Lung microvascular endothelial cell (primary cell): ENCODE measurements at regions not wholly inside any gene's neighbourhood (a gene's known extent, or its start where the extent isn't known, plus 50 kb on each side); places are given as distances from the start of the nearest gene placed in this dataset.
A peak's percentile ranks its signal among the peaks of the same experiment; 100 is the strongest.

Experiments used
- DNase-seq, 2 donors: peaks; one replicate each; pipeline versions ENCODE4 v3.0.0 to v3.0.0-alpha.2; 2010; ENCODE audit warnings: low read depth in 2 of 2

DNA sequence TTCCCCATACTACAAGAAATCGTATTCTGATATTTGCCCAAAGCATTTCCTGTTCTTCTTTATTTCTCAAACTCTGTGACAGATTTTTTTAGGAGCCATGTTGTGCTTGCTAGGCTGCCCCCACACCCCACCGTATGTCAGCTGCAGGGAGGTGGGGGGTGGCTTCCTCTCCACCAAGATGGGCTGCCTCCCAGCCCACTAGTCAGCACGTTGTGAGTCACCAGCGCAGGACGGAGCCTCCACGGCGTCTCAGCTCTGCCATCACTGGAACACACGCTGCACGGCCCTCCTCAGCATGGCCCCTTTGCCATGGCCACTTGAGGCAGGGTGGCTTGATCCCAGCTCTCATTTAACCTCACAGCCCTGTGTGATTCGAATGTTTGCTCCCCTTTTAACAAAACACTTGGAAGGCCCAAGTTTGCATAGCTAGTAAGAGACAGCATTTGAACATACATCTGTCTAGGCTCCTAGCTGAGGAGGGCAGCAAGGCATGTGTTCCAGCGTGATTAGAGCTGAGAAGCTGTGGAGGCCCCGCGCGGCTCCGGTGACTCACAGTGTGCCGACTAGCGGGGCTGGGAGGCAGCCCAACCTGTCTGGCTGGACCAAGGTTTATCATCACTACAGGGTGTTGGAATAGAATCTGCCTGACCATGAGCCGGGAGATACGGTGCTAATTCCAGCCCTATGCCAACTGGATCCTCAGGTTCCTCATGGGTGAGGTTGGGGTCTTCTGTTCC is 180.7 kb upstream of the NCAM1 start:
- no peak for DNase-seq

DNA sequence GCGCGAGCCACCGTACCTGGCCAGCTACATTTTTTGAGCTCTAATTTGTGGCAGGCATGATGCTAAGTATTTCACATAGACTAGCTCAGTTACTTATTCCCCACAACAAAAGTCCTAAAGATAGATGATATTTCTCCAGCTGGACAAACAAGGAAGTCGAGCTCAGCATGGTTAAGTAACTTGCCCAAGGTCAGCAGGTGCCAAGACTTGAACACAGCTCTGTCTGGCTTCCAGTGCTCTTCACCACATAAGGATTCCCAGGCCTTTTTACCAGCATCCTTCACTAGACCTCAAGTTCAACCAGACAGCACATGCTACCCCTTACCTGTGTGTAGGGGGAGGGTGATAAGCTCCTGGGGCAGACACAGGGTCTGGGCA is 177.3 kb upstream of the NCAM1 start:
- DNase-seq, result no peak

DNA sequence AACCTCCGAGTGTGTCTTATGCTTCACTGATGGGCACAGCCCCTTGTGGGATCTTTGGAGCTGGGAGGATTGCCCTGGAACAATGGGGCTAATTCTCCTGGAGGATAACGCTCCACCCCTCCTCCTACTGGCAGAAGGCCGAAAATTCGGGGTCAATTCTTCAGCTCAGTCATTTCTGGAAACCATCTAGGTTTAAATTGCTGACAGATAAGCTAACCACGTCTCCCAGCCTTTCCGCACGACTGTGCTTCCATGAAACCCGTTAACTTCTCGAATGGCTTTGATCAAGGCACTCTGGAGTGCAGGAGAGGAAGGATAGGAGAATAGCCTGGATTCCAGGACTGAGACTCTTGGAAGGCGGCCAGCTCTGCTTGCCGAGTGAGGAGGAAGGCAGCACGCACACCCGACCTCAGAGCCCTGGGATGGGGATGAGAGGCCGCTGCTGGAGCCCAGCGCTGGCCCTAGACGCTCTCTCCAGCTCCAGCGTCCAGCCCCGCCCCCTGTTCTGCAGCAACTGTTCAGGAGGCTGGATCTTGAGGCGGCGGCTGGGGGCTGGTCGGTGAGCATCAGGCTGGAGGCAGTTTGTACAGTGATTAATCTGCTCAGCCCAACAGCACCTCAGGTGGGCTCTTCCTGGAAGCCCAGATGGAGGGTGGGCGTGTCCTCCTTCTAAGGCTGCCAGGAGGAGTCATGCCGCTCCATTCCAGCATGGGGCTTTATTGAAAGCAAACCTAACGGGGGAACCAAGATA is 176.7 kb upstream of the NCAM1 start:
- DNase-seq, result peak in 1 of 2 donors; percentile 56

DNA sequence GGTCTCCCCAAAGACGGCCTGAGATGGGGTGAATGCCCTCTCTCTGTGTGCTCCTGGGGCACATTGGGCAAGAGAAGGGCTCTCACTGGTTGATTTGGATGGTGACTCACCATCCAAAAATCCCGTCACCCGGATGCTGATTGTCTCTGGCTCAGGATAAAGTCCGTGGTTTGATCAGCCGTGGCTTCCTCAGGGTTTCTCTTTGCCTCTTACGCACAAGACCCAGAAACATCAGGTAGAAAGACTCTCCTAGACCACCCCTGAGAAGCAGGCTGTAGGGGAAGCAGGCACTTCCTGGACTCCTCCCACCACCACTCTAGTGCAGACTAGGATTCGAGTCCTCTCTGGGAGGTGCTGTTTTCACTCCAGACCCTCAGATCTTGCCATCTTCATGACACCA is 176.1 kb upstream of the NCAM1 start:
- DNase-seq, result peak in 1 of 2 donors; percentile 12

DNA sequence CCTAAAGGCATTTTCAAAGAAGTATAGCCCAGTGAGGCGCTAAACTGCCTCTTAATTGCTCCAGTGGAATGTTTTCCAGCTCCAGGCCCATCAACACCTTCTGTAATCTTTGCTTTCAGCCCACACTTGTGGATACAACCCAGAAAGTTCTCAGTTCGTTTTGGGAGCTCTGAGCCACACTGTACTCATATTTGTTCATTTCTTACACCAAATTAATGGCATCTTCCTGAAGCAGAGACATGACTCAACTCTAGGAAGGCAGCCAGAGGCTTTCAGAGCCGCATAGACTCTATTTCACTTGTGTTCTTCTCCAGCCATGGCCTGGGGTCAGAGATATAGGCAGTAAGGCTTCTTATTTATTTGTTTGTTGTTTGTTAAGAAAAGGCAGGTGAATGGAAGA is 175.5 kb upstream of the NCAM1 start:
- DNase-seq, result peak in 1 of 2 donors; percentile 7

DNA sequence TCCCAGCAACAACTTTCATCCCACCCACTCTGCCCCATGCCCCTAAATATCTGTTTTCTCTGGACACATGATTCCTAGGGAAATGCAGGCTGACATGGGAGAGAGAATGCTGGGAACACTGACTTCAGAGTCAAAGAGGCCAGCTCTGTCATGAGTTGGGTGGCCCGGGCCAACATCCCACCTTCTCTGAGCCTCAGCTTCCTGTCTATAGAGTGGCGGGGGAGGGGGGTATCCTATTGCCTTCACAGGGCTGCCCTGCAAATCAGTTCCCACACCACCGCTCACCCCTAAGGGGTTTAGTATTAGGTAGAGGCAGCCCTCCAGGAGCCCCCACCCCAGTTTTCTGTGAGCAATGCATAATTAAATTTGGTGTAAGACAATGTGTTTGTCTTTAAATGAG is 175.0 kb upstream of the NCAM1 start:
- no peak for DNase-seq

DNA sequence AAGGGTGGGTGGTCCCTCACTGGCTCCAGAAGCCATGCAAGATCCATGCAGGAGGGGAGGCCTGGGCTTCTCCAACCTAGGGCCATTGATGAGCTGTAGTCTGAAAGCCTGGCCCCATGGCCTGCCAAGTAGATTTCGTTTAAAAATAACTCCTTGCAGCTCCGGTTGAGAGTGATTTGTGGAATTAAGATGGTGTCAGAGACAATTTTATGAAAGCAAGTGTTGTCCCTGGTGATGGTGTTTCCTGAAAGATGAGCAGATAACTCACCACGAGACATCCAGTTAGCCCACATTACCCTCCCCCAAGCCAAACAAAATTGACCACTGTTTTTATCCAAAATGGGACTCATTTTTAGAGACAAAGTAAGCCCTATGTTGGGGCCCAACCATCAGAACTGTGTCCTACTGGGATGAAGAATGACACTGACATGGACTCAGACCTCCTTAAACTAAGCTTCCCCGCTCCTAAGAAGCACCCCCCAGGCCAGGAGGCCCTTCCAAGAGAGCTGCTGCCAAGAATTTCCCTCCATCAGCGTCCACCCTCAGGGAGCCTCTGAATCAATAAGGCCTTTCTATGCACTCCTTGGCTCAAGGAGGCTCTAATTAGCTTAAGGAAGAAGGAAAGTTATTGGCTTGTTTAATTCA is 174.2 kb upstream of the NCAM1 start:
- no peak for DNase-seq

DNA sequence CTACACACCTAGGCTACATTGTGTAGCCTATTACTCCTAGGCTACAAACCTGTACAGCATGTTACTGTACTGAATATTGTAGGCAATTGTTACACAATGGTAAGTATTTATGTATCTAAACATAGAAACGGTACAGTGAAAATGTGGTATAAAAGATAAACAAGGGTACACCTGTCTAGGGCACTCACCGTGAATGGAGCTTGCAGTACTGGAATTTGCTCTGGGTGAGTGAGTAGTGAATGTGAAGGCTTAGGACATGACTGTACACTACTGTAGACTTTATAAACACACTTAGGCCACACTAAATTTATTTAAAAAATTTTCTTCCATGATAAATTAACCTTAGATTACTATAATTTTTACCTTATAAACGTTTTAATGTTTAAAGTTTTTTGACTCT is 171.7 kb upstream of the NCAM1 start:
- no peak for DNase-seq

DNA sequence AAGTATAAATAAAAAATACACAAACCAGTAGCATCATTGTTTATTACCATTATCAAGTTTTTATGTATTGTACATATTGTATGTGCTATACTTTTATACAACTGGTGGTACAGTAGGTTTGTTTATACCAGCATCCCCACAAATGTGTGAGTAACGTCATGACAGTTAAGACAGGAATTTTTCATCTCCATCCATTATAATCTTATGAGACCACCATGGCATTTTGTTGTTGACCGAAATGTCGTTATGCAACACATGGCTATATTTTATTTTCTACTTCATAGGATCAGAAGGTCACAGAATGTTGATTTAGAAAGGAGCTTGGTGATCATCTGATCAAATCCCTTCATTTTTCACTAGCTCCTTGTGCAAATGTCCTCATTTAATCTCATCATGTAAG is 170.9 kb upstream of the NCAM1 start:
- DNase-seq, result no peak

DNA sequence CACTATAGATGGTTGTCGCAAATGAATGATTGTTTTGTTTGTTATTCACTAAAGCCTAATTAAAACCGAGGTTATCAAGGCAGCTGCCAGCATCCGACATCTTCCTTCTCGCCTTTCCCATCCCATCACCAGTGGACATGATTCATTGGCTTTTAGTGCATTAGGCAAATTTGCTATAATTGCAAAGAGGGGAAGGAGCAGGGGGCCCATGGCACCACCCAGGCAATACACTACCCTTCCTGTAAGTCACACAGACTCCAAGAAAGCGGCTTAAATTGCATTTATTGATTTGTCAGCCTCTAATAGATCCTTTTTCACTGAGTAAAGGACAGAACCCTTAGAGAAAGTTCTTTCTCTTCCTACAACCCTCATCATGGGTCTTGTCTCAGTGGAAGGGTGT is 169.2 kb upstream of the NCAM1 start:
- no peak for DNase-seq

DNA sequence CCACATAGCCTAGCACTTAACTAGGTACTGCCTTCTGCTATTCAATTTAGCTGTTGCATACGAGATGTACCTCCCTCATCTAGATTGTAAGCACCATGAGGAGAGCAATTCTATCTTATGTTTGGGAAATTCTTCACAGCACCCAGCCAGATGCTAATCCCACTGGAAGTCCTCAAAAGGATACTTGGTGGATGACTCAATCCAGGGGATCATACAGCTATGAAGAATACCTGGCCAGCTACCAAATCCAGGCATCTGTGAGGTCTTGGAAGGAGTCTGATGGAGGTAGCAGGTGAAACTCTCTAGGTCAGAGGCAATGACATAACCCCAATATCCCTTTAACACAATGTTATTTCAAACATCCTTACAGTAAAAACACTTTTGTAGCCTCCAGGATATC is 167.8 kb upstream of the NCAM1 start:
- DNase-seq, result no peak

DNA sequence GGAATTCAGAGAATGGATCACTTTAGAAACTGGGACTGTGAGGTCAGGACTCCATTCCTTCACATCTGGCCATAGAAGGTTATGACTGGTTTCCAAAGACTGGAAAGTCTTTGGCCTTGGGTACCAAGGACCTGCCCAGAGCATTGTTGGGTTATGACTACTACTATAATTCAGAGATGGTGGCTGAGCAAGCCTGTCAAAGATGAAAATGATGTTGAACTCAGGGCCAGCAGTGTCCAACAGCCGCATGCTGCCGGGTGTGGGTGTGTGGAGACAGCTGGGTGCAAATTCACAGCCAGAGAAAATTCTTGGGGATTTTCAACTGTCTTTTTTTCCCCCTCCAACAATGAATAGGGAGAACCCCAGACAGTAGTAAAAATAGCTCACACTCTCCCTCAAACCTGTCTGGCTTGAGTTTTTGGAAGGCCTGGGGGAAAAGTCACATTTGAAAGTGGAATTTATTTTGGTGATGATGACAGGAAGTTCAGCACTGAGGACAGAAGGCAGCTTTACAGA is 166.8 kb upstream of the NCAM1 start:
- DNase-seq, result no peak

DNA sequence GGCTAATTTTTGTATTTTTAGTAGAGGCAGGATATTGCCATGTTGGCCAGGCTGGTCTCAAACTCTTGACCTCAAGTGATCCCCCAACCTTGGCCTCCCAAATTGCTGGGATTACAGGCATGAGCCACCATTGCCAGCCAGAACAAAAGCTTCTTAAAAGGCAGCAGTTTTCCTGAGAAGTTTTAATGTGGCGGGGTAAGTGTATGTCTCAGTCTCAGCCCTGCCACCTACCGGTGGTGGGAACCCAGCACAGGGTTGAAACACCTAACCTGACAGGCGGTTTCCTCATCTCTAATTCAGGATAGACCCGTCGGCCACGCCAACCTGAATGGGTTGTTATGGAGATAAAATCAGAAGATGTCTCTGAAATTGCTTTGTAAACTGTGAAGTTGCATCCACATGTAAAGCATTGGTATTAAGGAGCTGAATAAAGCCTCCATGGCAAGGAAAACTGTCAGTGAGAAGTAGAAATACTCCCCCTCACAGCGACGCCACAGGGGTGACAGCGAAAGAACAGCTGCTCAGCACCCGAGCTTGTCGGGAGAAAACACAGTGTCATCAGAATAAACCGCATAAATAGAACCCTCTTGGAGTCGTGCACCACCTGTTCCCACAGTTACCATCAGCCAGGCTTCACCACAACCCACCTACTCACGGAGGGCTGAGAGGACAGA is 165.9 kb upstream of the NCAM1 start:
- DNase-seq, result peak; percentile 57 to 68

DNA sequence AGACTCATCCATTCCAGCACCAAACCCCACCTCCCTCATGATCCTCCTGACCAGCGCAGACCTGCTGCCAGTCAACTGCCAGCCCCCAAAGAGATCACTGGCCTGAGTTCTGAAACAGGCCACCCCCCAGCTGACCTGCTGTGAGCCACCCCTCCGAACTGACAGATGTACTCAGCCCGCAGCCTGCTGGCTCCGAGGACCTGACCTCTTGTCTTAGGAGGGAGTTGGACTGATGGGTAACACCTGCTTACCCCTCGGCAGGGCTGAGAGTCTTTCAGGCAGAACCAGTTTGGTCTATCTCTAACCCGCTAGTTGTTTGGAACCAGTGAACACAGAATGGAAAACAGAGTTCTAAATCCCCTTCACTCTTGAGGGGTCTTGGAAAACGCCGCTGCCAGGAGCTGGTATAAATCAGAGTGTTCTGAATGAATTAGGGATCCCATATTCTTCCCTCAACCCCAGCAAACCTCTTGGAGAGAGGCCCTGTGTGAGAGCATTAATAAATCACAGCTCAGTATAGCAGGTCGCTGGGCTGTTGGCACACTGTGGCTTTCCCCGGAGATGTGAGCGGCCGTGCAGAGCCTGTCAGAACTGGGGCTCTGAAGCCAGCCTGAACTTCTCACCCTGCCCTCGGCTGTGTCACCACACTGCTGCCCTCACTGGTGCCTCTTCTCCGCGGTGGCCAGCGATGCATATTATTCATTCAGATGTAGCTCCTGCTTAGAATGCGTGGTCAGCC is 165.1 kb upstream of the NCAM1 start:
- DNase-seq, result no peak

DNA sequence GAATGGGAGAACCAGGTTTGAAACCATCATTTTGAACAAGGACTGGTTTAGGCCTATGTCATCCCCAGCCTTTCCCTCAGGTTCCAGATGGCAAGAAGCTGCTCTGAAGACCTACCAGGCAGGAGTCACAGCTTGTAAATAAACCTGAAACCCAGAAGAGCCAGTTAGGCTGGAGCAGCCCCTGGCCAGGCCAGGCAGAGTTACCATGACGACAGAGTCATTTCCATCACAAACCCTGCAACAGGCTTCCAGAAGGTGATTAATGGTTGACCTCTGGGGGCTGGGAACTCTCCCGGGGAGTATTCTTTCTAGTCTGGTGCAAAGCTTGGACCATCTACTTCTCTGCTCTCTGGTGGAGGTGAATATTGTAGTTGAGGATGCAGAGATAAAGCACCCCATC is 164.1 kb upstream of the NCAM1 start:
- peak in 1 of 2 donors; percentile 24 for DNase-seq

DNA sequence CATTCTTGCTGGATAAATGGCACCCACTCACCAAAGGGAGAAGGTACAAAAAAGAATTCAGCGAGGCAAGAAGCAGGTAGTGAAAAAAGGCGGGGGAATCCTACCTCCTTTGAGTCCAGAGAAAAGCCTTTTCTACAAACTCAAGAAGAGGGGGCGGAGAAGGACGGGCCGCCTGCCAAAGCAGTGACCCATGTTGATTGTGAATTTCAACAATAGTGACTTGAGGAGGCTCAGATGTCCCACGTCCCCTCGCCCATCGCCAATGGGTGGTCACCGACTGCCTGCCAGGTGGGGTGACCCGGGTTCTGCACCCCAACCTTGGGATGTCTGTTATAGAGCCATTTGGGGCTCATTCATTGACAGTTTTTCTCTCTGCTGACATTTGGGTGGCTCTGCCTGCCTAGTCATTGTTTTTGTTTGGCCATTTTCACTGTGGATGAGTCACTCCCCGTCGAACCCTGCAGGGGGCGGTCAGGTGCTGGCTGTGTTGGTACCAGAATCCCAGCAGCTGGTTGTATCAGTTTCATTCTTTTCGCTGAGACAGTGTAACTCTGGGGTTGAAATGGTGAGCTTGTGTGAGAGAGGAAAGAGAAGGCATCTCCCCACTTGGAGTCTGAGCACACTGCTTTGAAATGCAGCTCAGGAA is 163.4 kb upstream of the NCAM1 start:
- DNase-seq, result peak; percentile 8 to 51

DNA sequence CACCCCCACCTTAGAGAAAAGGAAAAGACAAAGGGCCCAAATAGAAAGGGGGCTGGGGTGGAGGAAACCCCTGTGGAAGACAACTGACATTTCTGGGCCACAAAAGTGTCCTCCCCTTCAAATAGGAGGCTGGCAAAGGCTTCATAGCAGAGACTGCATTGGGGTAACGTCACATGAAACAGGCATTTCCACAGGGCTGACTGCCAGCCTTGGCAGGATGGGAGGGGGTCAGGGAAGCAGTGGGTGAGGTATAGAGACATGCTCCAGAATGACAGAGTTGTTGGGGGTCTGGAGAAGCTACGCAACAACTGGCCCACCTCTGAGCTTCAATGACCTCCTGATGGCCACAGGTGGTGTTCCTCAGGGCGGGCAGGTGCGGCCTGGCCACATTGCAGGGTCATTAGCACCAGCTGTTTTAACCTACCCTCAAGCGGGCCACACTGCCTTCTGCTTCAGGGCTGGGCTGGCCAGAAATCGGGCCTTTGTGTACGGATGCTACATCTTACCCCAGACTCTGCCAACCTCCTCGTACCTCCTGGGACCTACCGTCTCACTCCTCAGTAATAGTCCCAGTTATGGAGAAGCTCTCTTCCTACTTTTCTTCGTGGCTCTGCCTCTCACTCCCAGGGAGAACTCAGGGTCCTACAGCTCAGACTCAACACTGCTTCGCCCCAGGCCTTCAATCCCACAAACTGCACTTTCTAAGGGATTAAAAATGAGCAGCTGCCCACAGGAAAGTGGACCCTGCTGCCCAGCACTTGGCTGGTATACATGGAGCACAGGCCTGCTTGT is 160.0 kb upstream of the NCAM1 start:
- DNase-seq, result no peak

DNA sequence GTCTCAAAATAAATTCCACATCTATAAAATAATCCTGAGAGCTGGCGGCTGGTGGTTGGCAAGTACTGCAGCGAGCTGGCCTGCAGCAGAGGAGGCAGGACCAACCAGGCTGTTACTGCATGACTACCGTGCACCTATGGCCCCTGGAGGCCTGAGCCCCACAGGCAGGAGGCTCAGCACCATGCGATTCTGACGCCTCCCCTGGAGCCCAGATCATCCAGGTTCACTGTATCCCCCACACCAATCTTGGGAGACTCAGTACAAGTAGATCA is 159.5 kb upstream of the NCAM1 start:
- DNase-seq, result no peak

DNA sequence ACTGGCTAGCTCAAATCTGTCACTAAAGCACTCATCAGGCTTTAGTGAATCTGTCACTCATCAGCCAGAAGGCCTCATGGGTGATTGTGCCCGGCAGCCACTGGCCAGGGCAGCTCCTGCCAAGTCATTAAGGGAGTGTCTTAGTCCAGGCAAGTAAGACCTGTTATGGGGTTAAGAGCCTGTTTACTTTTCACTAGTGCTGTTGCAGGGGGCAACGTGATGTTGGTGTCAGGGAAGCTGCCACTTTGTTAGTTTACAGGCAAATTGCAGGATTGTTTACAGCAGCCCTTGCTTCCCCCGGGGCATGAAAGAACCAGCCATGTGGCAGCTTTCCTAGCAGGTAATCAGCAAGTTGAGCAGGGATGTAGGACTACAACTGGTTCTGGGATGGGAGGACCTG is 155.6 kb upstream of the NCAM1 start:
- no peak for DNase-seq

DNA sequence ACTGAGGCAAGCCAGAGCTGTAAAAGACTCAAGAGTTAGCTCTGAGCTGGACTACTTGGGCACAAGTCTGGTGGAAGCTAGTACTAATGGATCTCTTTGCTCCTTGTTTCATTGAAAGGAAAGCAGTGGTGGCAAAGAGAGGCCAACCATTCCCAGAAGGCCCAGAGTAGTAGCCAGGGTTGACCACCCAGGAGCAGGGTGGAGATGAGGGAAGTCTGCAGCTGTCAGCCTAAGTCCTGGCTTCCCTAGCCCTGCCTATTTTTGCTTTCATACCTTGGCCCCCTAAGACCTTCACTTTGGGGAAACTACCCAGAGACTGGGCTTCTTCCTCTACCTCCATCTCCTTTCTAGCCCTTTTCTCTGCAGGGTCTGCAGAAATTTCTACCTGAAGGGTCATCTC is 155.0 kb upstream of the NCAM1 start:
- DNase-seq, result no peak
